Smooth muscle cell (in vitro differentiated cells): ENCODE measurements at regions not wholly inside any gene's neighbourhood (a gene's known extent, or its start where the extent isn't known, plus 50 kb on each side); places are given as distances from the start of the nearest gene placed in this dataset.
"Not testable (repeated sequence)": the region's sequence is repeated elsewhere in the genome, so short reads cannot be mapped to it uniquely, and the experiment has no call there.

Source experiments
- DNase-seq: peaks from one replicate; lab custom pipeline; 2025; ENCODE audit not compliant: unreplicated experiment; lab: John Stamatoyannopoulos, UW
- H2AFZ ChIP-seq: fragments of 200-600 bp; sonication (generic); 2 replicates; pipeline ENCODE4 v1.6.0; 2016; ENCODE audit warnings: antibody characterized with exemption, low read depth, mild to moderate bottlenecking
- H3F3A ChIP-seq: fragments of 200-600 bp; sonication (generic); 2 replicates; pipeline ENCODE4 v1.6.0; 2017; ENCODE audit warnings: antibody characterized with exemption, low read depth
- H3K27ac ChIP-seq: fragments of 200-600 bp; sonication (generic); 2 replicates; pipeline ENCODE4 v1.5.1; 2016; ENCODE audit warnings: low read depth, mild to moderate bottlenecking
- H3K27me3 ChIP-seq: fragments of 200-600 bp; sonication (generic); 2 replicates; pipeline ENCODE4 v1.6.1; 2016; ENCODE audit warnings: low read depth, mild to moderate bottlenecking
- H3K36me3 ChIP-seq: fragments of 200-600 bp; sonication (generic); 2 replicates; pipeline ENCODE4 v1.5.1; 2016; ENCODE audit warnings: low read depth
- H3K4me1 ChIP-seq: fragments of 200-600 bp; sonication (generic); 2 replicates; pipeline ENCODE4 v1.5.1; 2016; ENCODE audit warnings: low read depth
- H3K4me2 ChIP-seq: fragments of 200-600 bp; sonication (generic); 2 replicates; pipeline ENCODE4 v1.6.0; 2016; ENCODE audit warnings: mild to moderate bottlenecking
- H3K4me3 ChIP-seq: fragments of 200-600 bp; sonication (generic); 2 replicates; pipeline ENCODE4 v1.5.1; 2016; ENCODE audit warnings: mild to moderate bottlenecking
- H3K79me2 ChIP-seq: fragments of 200-600 bp; sonication (generic); 2 replicates; pipeline ENCODE4 v1.6.0; 2016; ENCODE audit warnings: low read depth, mild to moderate bottlenecking
- H3K9ac ChIP-seq: fragments of 200-600 bp; sonication (generic); 2 replicates; pipeline ENCODE4 v1.6.0; 2016; ENCODE audit warnings: low read depth
- H3K9me3 ChIP-seq: fragments of 200-600 bp; sonication (generic); replicated peaks from 2 replicates; pipeline ENCODE4 v1.5.1; 2016; ENCODE audit warnings: low read depth
- H4K20me1 ChIP-seq: fragments of 200-600 bp; sonication (generic); 2 replicates; pipeline ENCODE4 v1.6.0; 2016; ENCODE audit warnings: low read depth
- WGBS: methylation state at CpG from one replicate; pipeline ENCODE4 v1.1.7; 2016; ENCODE audit warnings: low lambda C conversion rate; 5-methylcytosine and 5-hydroxymethylcytosine counted together
- TF ChIP-seq, protein P1 (sequence below): fragments of 200-600 bp; sonication (generic); IDR thresholded peaks from 2 replicates; pipeline ENCODE4 v1.5.1; 2017; ENCODE audit warnings: borderline replicate concordance, mild to moderate bottlenecking, antibody characterized with exemption; ENCODE audit not compliant: insufficient read depth, poor library complexity, severe bottlenecking

DNA sequence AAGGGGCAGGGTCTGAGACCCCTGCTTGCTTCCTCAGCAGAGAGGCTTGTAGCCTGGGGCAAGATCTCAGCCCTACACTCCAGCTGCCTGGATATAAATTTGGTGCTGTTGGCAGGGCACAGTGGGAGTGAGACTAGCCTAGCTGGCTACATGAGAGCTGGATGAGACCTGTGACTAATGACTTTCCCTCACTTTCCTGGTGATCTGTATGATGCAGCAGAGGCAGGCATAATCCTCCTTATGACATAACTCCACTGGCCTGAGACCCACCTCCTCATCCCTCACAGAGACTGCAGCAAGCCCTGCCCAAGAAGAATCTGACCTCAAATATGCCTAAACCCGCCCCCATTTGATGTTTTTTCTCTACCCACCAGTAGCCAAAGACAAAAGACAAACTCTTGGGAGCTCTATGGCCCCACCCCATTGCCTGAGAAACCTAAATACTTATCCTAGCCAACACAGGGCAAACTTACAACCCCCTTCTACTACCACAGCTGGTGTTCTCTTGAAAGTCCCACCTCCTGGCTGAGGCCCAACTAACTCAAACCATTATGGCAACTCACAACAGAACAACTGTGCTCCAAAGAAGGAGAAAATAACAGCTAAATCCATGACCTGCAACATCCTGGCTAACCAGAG, 102.7 kb downstream of the NR4A2 start:
- H2AFZ ChIP-seq: no peak overlapping the region
- WGBS: 77% methylated on average over 1 of the region's 1 CpG
- DNase-seq: no peak
- H3K79me2 ChIP-seq: no peaks in the 10 kb centered on the region
- H3K27me3 ChIP-seq: no peaks in the 10 kb centered on the region
- H3K4me3 ChIP-seq: no peak overlapping the region
- no peaks in the 10 kb centered on the region for H3K9me3 ChIP-seq
- no peak overlapping the region for H3K4me2 ChIP-seq
- no peaks in the 10 kb centered on the region for H3K36me3 ChIP-seq
- H3K9ac ChIP-seq: no peak overlapping the region
- TF ChIP-seq, protein P1, sequence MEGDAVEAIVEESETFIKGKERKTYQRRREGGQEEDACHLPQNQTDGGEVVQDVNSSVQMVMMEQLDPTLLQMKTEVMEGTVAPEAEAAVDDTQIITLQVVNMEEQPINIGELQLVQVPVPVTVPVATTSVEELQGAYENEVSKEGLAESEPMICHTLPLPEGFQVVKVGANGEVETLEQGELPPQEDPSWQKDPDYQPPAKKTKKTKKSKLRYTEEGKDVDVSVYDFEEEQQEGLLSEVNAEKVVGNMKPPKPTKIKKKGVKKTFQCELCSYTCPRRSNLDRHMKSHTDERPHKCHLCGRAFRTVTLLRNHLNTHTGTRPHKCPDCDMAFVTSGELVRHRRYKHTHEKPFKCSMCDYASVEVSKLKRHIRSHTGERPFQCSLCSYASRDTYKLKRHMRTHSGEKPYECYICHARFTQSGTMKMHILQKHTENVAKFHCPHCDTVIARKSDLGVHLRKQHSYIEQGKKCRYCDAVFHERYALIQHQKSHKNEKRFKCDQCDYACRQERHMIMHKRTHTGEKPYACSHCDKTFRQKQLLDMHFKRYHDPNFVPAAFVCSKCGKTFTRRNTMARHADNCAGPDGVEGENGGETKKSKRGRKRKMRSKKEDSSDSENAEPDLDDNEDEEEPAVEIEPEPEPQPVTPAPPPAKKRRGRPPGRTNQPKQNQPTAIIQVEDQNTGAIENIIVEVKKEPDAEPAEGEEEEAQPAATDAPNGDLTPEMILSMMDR: no peak
- no peak overlapping the region for H3K27ac ChIP-seq
- H3K4me1 ChIP-seq: no peaks in the 10 kb centered on the region
- no peaks in the 10 kb centered on the region for H4K20me1 ChIP-seq
- H3F3A ChIP-seq: no peaks in the 10 kb centered on the region

DNA sequence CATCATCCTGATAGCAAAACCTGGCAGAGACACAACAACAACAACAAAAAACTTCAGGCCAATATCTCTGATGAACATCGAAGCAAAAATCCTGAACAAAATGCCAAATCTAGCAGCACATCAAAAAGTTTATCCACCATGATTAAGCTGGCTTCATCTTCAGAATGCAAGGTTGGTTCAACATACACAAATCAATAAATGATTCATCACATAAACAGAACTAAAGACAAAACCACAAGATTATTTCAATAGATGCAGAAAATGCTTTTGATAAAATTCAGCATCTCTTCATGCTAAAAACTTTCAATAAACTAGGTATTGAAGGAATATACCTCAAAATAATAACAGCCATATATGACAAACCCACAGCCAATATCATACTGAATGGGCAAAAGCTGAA, 109.2 kb downstream of the NR4A2 start:
- WGBS: 79% methylated on average over 1 of the region's 1 CpG
- not testable (repeated sequence) for H3K4me2 ChIP-seq, H4K20me1 ChIP-seq, H3K36me3 ChIP-seq, H3K27me3 ChIP-seq, H3K79me2 ChIP-seq, H3K9me3 ChIP-seq, H2AFZ ChIP-seq, H3K4me1 ChIP-seq, H3K9ac ChIP-seq, H3K27ac ChIP-seq, H3F3A ChIP-seq, H3K4me3 ChIP-seq, DNase-seq

DNA sequence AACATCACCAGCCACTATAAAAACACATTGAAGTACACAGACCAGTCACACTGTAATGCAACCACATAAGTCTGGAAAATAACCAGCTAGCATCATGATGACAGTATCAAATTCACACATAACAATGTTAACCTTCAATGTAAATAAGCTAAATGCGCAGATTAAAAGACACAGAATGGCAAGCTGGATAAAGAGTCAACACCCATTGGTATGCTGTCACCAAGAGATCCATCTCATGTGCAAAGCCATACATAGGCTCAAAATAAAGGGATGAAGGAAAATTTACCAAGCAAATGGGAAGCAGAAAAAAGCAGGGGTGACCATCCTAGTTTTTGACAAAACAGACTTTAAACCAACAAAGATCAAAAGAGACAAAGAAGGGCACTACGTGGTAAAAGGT, 110.8 kb downstream of the NR4A2 start:
- 94% methylated on average over 2 of the region's 2 CpGs for WGBS
- Histone ChIP-seq H2AFZ (no peak overlapping the region), H4K20me1 (no peaks in the 10 kb centered on the region)

DNA sequence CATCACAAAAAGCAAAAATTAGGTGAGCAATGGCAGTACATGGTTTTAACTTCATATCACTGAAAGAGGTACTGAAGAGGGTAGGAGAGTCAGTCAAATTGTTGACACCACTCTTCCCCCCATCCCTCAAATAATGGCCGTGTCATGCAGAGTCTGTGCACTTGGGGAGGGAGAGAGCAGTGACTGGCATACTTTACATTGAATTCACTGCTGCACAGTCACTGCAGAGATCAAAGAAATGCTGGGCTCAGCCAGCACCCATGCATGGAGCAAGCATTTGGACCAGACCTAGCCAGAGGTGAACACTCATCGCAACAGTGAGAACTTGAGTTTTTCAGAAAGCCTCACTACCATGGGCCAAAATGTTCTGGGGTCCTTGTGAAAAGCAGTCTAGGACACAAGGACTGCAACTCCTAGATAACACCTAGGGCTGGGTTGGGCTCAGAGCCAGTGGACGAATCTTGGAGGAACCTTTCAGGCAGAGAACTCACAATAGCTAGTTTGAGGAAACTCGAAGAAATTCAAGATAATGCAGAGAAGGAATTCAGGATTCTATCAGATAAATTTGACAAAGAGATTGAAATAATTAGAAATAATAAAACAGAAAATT, 112.9 kb downstream of the NR4A2 start:
- Histone ChIP-seq H3F3A (no peaks in the 10 kb centered on the region), H2AFZ (no peak overlapping the region), H3K27ac (no peak overlapping the region), H3K4me2 (no peak overlapping the region), H4K20me1 (no peaks in the 10 kb centered on the region), H3K36me3 (no peaks in the 10 kb centered on the region), H3K4me3 (no peak overlapping the region), H3K9ac (no peak overlapping the region), H3K79me2 (no peaks in the 10 kb centered on the region), H3K9me3 (peaks cover 6% of the 10 kb centered on the region), H3K4me1 (no peaks in the 10 kb centered on the region), H3K27me3 (no peaks in the 10 kb centered on the region)
- 92% methylated on average over 4 of the region's 4 CpGs for WGBS
- TF ChIP-seq, protein P1: no peak
- DNase-seq: no peak

More for the DNA sequence above, 110.8 kb downstream of the NR4A2 start:
- Histone ChIP-seq H3K79me2 (no peaks in the 10 kb centered on the region), H3K27me3 (no peaks in the 10 kb centered on the region), H3K9me3 (peaks cover 6% of the 10 kb centered on the region), H3K4me2 (no peak overlapping the region), H3K4me1 (no peaks in the 10 kb centered on the region), H3K36me3 (no peaks in the 10 kb centered on the region), H3F3A (no peaks in the 10 kb centered on the region), H3K9ac (no peak overlapping the region), H3K27ac (no peak overlapping the region), H3K4me3 (no peak overlapping the region)
- TF ChIP-seq, protein P1: no peak
- DNase-seq: no peak
